Activated T-cell treated with anti-CD3 and anti-CD28 coated beads, Interleukin-2, amount 50 U/mL, for 1 hour (primary cell): ENCODE measurements at regions not wholly inside any gene's neighbourhood (a gene's known extent, or its start where the extent isn't known, plus 50 kb on each side); places are given as distances from the start of the nearest gene placed in this dataset.

ENCODE experiments used
- DNase-seq: peaks from one replicate; pipeline ENCODE4 v3.0.0-alpha.2; 2020

DNA sequence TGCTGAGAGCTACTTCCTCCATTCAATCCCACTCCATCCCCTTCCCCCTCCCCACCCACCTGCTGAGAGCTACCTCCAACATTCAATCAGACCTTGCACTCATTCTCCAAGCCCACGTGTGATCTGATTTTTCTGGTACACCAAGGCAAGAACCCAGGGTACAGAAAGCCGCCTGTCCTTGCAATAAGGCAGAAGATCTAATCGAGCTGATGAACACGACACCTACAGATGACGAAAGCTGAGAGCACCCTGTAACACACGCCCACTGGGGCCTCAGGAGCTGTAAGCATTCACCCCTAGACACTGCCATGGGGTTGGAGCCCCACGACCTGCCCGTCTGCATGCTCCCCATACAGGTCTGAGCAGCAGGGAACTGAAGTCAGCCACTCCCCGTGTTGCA, 58.3 kb downstream of the TRIML1 start:
- no peak for DNase-seq

DNA sequence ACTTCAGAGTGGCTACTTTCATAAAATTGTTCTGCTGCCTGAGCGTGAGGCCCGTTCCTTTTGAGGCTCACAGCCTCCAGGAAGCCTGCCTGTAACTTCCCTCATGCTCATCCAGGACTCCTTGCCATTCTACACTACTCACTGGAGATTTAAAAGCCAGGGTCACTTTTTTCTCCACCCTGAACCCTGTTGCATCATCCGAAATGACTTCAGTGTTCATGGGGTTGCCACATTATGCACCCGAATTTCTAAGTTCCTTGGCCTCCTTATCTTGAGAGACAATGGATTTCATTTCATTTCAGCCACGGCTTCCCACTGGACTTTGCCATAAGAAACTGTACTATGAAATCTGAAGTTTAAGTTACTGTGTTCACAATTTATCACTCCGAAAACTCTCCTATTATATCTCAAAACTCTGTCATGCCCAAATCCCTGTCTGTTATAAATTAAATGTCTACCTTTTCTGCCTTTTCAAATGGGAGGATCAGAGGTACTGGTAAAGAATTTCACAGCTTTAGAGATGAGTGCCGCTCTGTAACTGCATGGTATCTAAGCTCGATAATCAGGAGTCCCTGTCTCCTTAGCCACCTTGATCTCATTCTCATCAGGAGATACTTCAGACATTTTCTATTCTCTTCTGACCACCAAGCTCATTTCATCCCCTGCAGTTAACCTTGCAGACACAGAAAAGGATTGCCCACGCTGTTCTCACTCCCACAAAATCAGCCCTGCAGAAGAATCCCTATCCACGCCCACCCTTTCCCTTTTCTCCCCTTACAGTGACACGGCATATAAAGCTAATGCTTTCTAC, 59.9 kb downstream of the TRIML1 start:
- no peak for DNase-seq

DNA sequence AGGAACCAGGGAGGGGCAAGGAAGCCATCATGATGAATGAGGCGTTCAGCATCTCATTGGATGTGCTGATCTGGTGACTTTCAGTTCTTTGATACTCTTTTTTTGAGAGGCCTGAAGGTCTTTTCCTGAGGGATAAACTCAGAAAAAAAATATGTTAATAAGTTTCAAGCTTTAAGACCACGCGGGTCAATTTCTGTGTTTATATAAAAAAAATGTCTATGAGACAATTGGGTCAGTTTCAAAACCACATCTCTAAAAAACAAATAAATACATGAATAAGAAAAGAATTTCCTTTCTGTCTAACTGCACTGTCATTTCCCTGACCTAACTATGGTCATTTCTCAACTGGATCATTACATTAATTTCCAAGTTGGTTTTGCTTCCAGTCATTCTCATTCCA, 62.6 kb downstream of the TRIML1 start:
- no peak for DNase-seq

DNA sequence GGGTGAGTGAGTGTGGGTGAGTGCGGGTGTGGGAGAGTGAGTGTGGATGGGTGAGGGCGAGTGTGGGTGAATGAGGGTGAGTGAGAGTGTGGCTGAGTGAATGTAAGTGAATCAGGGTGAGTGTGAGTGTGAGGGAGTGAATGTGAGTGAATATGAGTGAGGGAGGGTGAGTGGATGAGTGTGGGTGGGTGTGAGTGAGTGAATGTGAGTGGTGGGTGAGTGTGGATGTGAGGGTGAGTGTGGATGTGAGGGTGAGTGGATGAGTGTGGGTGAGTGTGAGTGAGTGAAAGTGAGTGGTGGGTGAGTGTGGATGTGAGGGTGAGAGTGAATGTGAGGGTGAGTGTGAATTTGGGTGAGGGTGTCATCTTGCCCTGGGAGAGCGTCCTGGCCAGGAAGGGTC, 67.5 kb downstream of the TRIML1 start:
- no peak for DNase-seq

DNA sequence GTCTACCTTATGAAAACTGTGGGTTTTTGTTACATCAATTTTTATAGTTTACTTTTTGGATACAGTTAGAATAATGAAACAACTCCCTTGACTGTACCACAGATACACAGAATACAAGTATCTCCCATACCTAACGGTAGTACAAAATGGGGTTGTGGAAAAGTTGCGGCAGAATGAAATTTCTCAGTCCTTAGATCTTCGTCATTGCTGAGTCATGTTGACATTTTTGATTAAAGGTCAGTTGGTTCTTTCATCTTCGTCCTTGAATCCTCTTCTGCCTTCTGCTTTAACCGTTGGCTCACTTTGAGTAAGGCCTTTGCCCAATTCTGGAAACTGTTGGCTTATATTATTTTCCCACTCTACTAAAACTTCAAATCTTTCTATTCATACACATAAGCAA, 75.6 kb downstream of the TRIML1 start:
- DNase-seq = no peak

DNA sequence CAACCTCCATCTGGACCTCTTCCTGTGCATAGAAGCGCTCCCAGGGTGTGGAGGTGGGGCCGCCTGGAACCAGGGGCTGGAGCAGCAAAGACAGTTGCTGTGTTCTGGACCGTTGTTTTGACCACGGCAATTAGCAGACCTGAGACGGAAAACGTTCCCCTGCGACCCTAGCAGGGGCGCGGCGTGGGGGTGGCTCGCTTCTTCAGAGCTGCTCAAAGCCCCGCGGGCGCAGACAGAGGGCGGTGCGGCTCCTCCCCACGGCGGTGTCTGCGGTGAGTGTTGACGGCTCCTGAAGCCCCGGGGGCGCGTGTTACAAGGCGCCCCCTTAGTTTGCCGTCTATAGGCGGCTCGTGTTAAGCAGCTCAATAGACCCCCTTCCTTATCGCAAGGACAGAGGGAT, 79.2 kb downstream of the TRIML1 start:
- DNase-seq = no peak

DNA sequence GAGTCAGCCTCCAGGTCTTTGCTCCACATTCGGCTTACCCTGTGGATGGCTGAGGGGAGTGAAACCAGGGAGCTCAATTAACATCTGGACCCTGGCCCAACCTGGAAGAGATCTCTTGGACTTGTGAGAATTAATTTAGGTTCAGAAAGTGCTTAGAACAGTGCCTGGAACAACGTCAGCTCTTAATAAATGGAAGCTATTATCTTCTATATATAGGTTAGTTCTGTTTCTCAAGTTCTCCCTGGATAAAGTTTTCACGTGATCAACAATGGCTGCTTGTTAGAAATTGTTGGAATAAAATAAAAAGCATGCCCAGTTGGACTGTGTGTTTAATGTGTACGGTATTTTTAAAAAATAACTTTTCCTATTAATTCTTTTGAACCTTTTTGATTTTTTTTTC, 80.8 kb downstream of the TRIML1 start:
- DNase-seq = no peak

DNA sequence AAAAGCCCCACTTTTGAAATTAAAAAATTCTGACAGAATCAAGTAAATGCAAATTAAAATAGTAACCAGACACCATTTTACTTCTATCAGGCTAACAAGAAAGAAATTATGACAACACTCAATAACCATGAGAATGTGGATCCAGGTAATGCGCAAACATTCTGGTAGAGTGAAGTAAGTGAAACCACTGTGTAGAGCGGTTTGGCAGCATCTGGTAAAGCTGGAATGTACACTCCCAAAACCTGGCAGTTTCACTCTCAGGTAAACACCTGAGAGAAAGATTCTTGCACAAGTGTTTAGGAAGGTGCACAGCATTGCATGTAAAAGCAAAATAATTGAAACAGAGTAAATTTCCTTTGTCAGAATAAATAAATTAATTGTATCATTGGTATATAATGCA, 81.8 kb downstream of the TRIML1 start:
- no peak for DNase-seq

DNA sequence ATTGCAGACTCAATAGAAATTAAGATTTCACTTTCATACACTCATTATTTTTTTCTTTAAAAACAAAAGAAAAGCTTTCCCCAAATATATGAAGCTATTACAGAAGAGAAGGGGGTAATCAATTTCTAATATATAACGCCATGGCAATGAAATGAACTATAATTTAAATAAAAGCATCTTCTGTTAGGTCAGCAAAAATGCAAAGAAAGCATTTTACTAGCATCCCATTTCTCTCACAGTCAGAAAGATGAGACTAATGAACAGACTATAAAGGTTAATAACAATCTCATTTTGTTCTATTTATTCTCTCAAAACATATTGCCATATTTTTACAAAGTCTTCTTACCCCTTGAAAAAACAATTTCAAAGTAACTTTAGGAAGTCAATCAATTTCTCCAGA, 89.0 kb downstream of the TRIML1 start:
- no peak for DNase-seq

DNA sequence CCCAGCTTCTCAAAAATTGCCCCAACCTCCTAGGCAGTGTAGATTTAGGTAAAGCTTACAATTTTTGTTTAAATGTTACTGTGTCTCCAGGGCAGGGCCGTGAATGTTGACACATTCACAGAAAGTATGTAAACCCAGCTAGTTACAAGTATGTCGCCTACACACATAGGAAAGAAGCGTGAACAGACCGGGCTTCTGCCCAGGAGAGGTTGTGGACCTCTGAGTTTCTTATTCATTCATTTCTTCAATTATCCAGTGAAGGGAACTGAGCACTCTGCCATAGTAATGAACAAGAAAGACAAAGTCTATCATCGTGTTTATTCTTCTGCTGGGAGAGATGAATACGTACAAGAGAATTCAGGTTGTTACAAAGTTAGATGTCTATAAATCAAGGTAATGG, 93.2 kb downstream of the TRIML1 start:
- DNase-seq = no peak

DNA sequence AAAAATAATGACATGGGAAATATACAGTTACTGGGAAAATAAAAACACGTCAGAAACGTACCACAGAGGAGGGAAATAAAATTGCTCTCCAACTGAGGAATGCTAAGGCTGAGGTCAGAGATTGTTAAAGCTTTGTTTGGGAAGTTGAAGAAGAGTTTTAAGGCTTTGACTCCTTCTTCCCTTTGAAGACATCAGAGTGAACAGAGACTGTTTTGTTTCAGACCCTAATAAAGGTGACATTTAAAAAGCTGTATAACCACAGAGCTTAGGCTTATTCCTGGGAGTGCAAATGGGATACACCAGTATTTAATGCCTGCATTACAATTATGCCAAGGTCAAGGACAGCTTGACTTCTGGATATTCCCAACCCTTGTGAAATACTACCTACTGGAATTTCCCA, 102.8 kb downstream of the TRIML1 start:
- DNase-seq = no peak

DNA sequence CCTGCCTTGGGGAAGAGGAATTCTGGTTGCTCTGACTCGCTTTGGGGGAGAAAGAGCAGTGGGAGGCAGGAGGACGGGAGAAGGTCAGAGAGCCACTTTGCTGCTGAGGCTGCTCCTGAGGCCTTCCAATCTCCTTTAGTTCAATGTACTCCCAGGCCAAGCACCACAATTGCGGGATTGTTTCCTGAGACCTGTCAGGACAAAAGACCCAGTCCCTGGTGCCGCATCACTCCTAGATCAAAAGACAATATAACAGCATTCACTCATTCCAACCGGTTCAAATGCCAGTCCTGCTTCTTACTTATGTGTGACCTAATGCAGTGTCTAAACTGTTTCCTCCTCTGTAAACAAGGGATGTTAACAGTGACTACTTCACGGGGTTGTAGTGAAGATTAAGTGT, 106.4 kb downstream of the TRIML1 start:
- DNase-seq = no peak

DNA sequence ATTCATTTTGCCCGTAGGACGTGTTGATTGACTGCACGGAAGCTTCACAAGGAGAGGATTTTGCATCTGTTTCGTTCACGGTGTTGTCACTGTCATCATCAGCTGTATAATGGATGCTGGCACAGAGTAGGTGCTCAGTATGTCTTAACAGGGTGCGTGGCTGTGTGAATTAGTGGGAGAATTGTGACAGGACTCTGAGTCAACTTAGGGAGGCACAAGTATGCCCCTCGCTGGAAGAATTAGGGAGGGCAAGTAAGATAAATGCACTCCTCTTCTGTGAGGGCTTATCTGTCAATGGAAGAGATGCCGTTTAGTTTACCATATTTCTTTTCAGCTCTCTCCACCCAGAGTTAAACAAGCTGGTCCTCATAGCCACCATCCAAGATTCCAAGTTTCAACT, 107.2 kb downstream of the TRIML1 start:
- no peak for DNase-seq

DNA sequence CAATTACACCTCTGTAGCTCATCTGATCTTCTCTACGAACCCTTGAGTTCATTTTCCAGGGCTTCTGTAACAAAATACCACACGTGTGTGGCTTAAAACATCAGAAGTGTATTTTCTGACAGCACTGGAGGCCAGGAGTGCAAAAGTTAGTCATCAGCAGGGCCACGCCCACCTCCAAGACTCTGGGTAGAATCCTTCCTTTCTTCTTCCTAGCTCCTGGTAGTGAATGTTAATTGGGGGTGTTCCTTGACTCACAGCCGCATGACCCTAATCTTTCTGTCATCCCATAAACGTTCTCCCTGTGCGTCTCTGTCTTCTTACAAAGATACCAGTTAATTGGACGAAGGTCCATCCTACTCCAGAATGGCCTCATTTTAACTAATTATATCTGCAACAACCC, 115.0 kb downstream of the TRIML1 start:
- no peak for DNase-seq

DNA sequence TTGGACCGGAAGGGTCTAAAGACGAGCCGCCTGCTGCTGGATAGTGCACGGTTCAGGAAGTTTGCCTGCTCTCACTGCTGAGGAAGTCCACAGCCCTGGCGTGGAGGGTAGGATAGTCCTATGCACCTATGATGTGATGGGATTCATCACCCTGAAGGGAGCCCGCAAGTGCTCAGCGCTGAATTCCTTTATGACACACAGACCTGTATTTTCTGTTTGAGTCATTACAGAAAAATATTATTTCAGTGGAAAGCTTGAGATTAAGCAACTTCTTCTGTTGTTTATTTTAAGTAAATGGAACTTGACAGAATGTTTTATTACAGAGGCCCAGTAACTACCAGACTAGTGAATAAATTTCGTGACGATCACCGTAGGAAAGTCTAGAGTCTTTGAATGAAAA, 123.2 kb downstream of the TRIML1 start:
- no peak for DNase-seq

DNA sequence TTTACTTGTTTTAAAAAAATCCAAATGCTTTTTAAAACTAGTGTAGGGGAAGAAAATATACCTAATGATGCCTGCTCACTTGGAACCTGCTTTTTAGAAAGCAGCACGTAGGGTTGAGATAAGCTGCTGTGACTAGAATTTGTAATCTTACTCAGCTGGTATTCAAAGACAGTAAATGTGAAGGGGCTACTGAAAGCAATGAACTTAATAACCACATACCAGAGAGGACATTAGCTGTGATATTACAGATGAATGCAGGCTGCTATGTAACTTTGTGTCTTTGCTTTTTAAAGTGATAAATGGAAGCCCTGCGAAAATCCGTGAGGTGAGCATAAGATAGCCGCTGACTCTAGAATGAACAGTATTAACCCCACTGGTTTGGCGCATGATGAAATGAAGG, 124.1 kb downstream of the TRIML1 start:
- no peak for DNase-seq

DNA sequence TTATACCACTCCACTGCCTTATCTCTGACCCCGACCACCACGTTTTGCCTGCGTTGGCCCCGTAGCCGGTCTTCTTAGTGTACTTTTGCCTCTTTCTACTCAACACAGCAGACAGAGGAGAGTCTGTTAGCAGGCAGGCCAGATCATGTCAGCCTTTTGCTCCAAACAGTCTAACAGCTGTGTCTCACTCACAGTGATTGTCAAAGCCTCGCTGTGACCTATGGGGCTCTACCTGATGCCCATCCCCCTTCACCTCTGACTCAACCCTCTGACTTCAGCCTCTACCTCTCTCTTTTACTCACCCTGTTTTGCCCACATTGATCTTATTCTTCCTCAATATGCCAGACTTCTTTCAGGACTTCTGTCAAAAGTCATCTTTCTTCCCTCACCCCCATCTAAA, 127.1 kb downstream of the TRIML1 start:
- no peak for DNase-seq

DNA sequence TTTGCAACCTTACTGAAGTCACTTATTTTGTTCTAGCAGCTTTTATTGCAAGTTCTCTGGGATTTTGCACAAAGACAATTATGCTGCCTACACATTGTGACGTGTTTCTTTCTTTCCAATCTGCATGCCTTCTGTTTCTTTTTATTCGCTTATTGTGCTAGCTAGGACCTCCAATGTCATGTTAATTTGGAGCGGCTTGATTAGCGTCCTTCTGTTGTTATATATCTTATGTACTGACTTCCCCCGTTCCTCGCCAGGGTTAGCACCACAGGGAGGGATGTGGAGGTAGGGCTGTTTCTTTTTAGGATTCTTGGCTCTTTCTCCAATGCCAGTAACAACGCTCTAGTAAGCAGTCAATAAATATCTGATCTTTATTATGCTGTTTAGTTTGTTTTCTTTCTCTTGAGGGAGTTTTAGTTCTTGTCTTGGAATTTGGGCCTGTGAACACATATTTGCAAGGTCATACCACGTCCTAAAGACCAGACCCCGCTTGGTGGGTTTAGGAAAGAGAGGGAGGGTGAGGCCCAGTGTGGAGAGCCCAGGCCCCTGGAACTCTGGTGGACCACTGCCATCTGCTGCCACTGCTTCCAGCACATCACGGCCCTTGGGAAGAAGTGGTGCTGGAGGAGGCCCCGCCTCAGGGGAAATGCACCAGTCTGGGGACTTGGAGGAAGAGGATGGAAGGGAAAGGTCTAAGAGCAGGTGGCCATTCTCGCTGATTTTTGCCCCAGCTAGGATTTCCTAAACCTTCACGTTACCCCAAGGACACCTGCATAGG, 129.1 kb downstream of the TRIML1 start:
- DNase-seq = no peak

DNA sequence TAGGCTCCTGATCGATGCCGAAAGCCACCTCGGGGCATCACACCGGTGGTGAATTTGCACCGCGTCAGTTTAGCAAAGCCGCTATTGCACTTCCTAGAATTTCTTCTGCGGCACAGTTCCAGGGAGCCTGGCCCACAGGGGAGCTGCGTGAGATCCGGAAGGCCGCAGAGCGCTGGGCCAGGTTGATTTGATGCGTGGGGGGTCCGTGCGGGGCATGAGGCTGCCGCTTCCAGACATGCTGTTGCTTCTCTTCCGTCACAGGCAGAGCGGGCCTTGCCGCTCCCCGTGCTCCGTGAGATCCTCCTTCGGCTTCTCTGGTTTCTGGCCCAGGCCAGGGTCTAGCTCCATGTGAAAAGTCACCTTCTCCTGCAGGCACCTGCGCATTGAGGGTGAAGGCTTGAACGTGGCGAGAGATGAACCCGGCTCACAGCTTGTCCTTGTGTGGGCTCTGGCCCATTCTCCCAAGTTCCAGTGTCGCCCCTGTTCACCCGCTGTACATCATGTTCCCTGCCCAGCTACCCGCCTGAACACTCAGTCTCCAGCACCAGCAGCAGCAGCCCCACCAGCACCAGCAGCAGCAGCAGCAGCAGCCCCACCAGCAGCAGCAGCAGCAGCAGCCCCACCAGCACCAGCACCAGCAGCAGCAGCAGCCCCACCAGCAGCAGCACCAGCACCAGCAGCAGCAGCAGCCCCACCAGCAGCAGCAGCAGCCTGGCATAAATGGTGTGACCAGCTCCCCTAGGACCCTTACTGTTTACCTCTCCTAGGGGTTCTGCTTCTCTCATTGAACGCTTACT, 131.2 kb downstream of the TRIML1 start:
- no peak for DNase-seq

DNA sequence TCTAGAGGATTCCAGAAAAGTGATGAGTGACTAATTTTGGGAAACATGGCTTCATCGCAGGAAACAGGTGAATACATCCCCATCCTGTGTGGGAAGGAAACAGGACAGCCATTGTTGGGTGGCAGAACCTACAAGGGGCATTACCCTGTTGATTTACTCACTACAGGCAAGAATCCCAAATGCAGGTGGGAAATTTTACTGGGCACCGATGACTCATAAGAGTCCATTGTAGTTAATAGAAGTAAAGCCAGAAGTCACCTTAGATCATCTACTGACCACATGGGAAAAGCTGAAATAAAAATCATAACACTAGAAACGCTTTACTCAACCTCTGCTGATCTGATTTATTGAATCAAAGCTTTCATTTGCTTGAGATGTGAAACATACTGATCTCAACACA, 136.4 kb downstream of the TRIML1 start:
- no peak for DNase-seq

DNA sequence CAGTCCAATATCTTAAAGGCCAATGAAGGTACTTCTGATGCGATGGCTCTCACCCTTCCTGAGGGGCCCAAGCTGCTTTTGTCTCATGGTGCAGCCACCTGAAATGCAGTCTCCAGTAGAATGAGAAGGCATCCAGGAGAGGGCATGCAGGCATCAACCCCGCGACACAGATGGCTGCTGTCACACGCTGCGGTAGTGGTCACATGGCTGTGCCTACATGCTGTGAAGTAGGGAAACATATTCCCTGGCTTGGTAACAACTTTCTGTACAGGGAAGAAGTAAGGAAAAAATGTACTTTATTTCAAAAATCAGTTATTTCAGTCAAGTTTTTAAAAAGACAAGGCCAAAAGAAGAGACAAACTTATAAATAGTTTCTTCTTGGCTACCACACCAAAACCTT, 139.9 kb downstream of the TRIML1 start:
- DNase-seq = no peak

DNA sequence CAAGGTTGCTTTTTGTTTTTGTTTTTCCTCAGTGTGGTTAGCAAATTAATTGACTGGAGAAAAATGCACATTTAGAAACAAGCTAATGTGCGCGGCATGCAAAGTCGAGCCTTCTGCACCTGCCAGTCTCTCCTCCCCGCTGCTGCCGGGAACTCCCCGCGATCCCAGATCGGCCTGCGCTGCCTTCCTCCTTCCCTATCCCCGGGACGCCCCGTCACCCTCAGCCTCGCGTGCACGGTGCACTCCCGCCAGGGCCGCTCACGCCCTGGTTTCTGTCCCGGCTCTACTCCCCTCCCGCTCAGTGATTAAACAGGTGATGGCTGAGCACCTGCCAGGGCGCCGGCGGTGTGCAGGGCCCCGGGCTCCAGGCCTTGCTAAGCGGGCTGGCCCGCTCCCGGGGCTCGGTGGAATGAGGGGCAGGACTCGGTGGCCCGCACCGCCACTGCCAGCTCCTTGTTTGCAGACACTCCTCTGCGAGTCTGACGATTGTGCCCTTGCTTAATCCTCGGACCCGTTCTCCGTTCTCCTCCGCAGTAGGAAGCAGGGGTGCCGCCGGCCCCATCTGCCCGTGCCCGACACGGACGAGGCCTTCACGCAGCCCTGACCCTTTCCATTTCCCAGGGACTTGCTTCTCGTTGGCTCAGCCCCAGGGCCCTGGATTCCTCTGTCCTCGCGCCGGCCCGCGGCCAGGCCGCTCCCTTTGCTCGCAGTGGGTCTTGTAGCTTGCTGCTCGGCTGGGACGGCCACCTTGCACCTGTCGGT, 143.4 kb downstream of the TRIML1 start:
- no peak for DNase-seq
